GM18858 (cell line): ENCODE measurements at regions not wholly inside any gene's neighbourhood (a gene's known extent, or its start where the extent isn't known, plus 50 kb on each side); places are given as distances from the start of the nearest gene placed in this dataset.

Experiments used
- ATAC-seq: cut with Tn5 transposase; IDR thresholded peaks from one replicate; pipeline ENCODE4 v1.9.1; 2021; ENCODE audit not compliant: unreplicated experiment

DNA sequence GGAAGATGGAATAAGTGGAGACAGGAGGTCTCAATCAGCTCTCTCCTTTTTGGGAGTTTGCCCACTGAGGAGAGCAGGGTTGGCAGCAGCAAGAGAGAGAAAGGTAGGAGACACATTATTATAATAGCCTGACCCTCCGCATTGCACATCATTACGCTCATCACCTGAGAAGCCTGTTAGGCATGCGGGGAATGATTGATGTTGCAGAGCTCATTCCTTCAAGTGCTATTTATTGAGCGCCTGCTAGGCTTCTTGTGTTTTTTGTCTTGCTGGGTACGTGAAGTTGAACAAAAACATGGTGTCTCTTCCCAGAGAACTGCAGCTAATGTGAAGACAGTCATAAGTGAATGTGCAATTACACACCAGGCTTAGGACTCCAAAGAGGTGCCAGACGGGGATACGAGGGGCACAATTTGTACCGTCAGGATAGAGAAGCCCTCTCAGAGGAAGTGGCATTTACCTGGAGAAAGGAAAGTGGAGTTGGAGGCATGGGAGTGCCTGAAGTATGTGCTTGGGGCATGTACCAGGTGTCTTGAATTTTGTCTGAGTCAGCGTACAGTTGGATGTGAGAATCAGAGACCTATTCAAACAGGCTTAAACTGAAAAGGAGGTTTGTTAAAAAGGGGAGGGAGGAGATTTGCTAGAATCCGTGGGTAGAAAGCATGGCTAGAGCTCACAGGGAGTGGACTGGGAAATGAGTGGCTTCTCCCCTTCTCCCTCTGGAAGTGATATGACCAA is 90.2 kb upstream of the SOD3 start:
- no peak for ATAC-seq

DNA sequence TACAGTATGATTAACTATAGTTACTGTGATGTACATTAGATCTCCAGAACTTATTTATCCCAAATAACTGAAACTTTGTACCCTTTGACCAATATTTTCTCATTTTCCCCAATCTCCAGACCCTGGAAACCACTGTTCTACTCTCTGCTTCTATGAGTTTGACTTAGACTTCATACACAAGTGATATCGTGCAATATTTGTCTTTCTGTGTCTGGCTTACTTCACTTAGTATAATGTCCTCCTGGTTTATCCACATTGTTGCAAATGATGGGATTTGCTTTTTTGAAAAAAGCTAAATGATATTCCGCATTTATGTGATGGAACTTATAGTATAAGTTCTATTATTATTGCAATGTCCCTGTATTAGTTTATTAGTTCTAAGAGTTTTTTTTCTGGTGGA is 81.8 kb upstream of the SOD3 start:
- ATAC-seq, result no peak

DNA sequence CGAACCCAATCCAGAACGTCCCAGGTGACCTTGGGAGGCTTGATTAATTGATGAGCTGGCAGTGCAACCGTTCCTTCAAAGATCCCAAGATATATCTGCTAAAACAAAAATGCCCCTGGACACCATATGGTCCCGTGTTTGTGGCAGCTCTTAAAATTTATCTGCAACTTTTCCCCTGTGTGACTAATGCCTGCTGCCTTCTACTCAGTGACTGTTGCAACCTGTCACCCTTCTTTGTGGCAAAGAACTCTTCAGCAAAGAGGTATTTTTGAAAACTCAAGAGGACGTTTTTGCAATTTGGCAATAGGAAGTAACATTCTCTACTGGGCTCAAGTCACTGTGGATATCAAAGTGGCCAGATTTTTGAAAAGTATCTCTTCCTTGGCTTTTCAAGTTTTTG is 75.8 kb upstream of the SOD3 start:
- no peak for ATAC-seq

DNA sequence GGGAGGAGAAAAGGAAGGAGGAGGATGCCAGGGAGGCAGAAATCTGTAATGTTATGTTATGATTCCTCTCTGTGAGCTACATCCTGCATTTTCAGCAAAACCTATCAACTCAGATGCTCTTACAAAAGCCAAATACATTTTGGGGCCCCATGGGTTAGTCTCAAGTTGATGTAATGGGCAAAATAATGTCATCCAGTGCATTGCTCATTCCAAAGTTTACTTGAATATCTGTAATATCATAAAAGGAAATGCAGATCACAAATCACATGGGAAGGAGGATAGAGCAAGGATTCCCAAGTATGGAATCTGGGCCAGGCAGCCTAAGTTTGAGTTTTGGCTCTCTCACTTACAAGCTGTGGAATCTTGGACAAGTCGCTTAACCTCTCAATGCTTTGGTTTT is 74.9 kb upstream of the SOD3 start:
- no peak for ATAC-seq

DNA sequence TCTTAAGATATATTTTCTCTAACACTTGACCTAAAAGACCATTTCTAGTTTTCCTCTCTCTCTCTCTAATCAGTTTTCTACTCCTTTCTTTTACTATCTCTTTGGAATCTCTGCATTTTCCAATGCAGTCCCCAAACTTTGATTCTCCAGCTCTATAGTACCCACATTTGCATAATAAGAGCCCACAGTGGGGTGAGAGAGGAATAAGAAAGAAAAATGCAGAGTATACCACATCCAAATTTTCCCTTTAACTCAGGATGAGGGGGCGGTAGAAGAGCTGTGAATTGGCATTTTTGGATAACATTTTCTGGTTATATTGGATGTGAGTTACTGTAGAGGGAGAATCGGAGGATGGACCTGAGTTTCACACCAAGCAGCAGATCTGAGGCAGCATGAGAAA is 74.4 kb upstream of the SOD3 start:
- ATAC-seq, result no peak

DNA sequence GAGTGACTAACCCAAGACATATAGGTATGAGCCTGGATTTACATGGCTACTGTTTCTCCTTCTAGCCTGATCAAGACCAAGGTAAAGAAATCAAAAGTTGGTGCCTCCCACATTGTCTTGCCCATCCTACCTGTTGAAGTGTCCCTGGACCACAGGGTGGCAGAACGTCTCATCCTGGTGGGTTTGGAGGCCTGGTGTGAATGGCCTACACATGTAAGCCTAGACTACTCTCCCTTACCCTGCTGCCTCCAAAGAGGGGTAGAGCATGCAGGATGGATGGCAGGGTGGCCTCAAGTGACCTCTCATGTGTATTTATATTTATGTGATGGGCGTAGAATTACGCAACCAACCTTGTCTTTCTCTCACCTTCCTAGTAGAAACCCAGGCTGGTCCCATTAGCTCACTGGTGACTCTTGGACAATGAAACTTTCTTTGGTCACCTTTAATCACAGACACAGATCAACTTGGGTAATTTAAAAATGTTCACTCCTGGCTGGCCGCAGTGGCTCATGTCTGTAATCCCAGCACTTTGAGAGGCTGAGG is 73.3 kb upstream of the SOD3 start:
- no peak for ATAC-seq

DNA sequence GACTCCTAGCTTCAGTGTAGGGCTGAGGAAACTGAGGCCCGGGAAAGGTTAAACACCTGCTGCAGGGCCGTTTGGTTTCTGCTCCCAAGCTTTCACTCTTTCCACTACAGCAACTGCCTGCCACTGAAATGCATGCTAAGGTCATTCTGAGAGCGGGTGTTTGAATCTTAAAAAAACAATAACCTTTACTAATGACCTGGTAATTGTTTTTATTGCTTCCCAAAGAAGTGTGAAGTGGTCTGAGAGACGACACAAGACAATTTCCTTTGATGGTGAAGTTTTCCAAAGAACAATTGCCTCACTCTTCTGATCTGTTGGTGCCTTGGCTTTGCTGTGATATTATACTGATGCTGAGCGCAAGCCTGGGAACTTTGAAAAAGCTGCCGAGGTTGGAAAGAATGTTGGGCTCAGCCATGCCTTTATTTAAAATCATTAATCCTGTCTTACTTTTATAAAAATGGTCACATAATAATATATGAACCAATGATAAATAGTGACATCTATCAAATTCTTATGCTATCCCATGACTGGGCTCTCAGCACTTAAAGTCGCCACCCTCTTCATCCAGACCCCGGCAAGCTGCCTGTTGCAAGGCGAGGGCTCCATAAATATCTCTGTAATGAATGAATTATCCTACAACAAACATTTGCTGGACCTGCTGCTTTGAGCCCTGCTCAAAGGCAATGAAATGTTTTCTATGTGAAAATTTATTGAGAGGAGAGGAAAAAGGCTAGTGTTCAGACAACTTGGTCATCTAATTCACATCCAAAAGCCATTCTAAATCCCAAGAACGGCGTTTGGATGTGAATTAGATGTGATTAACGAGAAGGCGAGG is 67.8 kb upstream of the SOD3 start:
- no peak for ATAC-seq

DNA sequence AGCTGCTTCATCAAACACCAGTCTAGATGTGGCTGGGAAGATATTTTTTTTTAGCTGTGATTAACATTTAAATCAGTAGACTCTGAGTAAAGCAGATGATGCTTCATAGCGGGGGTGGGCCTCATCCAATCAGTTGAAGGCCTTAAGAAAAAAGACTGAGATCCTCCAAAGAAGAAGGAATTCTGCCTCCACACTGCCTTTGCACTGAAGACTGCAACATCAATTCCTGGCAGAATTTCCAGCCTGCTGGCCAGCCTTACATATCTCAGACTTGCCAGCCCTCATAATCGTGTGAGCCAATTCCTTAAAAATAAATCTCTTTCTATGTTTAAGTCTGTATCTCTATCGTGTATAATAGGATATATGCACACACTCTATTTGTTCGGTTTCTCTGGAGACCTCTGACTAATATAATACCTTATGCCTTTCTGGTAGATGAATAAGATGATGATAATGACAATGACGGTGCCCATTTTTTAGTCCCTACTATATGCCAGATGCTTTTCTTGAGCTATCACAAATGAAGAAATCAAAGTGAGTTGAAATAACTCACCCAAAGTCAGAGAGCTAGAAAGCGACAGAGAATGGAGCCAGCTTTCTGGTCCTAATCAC is 66.1 kb upstream of the SOD3 start:
- no peak for ATAC-seq

DNA sequence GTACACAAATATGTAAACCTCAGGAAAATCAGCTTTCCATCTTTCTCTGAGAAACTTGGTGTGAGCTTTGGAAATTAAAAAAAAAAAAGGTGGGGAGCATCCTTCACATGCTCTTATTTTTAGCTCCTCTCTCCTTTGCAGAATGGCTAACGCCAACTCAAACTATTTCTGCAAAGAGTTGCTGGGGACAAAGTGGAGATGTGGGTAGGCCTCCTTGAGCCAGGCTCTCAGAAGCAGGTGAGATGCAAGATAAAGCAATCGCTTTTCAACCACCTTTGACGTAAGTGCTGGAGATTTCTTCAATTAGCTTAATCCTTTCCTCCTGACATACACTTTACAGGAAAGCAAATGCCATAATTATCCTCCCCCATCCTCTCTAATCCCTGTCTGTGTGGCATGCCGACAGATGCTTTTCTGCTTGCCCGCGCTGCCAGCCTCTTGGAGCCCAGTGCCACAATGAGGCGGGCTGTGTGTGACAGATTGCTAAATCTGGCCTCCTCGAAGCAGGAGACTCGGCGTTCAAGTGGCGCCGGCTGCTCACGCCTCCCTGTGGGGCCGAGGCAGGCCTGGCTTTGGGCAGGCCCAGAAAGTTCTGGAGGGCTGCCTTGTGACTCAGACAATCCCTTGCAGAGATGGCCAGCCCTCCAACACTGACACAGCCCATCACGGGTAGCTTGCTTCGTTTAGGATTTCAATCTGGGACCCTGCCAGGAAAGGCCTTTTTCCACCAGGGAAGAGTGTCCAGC is 64.9 kb upstream of the SOD3 start:
- ATAC-seq, result no peak

DNA sequence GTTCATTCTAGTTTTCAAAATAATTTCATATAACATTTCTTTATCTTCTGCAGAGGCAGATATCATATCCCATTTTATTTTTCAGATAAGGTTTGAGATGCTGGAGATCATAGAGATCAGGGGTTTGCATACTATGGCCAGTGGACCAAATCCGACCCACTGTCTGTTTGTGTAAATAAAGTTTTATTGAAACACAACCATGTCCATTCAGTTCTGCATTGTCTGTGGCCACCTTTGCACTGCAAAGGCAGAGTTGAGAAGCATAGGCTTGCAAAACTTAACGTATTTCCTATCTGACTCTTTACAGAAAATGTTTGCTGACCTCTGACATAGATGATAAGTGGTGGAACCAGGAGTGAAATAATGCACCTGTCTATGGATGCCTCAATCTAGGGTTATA is 63.9 kb upstream of the SOD3 start:
- ATAC-seq, result no peak

DNA sequence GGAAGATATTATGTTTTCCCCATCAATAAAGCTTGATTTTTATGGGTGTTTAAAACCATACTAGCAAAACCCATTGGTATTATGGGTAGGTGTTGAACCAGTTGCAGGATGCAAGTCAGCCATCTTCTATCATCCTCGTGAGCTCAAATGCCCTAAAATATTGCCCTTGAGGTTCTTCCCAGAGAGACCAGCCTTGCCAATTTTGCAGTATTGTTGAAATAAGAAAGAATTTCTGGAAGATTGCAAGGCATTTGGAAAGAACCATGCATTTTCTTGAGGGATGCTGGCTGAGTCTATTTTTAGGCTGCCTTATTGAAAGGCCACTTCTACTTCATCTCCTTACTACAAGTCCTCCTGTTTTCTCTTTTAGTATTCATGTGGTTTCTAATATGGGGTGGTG is 60.9 kb upstream of the SOD3 start:
- no peak for ATAC-seq

DNA sequence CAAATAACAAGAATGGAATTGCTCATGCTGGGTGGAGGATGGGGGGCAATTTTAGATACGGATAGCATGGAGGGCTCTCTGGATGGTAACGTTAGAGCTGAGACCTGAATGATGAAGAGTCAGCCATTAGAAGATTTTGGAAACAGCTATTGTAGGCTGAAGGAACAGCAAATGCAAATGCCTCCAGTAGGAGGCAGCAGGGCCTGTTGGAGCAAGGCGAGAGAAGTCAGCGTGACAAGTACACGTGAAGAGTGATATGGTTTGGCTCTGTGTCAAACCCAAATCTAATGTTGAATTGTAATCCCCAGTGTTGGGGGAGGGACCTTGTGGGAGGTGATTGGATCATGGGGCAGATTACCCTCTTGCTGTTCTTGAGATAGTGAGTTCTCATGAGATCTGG is 59.3 kb upstream of the SOD3 start:
- ATAC-seq, result no peak

DNA sequence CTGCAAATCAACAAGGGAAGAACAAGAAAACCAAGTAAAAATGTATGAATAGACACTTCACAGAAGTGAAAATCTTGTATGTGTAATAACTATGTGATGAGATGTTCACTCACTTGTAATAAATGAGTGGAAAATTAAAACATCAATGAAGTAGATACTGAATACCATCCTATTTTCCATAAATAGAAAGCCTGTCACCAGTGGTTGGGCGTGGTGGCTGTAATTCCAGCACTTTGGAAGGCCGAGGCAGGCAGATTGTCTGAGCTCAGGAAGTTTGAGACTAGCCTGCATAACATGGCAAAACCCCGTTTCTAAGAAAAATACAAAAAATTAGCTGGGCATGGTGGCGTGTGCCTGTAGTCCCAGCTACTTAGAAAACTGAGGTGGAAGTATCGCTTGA is 53.5 kb upstream of the SOD3 start:
- no peak for ATAC-seq

DNA sequence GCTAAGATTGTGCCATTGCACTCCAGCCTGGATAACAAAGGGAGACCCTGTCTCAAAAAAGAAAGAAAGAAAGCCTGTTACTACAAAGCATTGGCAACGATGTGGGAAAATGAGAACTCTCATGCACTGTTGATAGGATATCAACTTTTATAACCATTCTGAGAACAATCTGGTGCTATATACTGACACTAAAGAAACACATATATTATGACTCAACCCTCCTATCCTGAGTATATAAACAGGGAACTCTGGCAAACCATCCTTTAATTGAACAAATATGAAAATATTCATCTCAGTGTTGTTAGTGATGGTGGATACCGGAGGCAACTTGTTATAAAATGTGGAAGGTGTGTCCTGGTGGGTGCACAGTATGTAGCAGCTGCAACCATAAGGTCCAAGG is 53.0 kb upstream of the SOD3 start:
- ATAC-seq, result no peak

DNA sequence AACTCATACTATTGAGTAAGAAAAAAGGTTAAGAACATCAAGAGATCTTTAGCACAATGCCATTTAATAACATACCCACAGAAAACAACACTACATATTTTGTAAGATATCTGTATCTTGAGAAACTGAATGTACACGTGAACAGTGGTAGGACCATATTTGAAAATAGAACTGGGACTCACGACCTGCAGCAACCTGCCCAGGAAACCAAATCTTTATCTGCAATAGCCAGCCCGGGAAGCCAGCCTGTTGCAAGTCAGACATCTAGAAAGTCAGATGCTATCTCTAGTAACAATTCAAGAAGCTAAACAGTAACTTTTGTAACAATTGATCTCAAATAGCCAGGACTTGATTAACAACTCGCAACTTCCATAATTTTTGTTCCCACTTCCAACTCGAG is 52.6 kb upstream of the SOD3 start:
- no peak for ATAC-seq

DNA sequence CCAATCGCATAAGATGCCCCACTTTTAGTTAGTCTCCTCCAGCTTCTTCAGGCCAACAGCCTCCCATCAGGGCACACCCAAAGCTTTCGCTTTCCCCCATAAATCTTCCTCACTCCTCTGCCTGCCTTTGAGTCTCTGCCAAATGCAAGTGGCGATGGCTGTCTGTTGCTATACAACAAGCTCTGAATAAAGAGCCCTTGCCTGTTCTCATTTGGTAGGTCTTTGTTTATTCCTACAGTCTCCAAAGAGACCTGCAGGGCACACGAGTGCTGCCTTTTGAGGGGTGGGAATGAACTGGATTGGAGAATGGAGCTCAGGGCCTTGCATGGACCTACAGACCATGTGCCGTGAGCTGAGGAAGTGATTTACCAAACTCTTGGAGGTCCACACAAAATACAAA is 52.2 kb upstream of the SOD3 start:
- ATAC-seq, result no peak

DNA sequence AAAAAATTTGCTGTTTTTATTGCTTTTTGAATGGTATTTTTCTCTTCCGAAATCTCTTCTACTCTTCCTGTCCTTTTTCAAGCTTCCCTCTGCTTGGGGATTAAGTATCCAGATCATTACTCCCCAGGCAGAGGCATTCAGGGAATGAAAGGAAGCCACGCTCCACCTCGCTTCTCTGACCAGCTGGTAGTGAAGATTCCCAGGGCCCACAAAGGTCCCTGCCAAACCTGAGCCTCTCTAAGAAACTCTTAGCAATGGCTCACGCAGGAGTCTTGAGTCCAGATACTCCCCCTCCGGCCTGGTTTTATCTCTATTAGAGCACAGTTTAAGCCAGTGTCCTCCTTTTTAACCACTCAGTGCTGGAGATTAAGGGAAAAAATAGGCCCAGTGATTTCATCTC is 51.4 kb upstream of the SOD3 start:
- no peak for ATAC-seq

DNA sequence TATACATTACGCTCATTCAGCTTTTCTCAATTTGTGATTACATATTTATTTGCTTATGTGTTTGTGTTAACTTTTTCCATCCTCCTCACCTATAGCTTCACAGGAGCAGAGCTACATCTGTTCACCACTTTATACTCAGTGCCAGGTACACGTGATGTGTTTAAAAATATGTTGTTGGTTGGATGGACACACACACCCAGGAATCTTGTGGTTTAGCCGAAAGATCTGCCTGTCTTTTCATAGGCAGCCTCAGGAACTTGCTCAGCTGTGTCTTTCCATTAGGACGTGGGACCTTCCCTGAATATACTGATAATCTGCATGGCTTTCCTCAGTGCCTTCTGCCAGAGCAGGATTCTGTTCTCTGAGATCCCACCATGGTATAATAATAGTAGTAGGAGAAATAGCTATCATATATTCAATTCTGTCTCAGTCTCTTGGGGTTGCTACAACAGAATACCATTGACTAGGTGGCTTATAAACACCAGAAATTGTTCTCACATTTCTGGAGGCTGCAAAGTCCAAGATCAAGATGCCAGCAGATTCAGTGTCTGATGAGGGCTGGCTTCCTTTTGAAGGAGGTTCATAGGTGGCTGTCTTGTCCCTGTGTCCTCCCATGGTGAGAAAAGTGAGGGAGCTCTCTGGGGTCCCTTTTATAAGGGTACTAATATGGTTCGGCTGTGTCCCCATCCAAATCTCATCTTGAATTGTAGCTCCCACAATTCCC is 50.0 kb upstream of the SOD3 start:
- no peak for ATAC-seq
